Activated naive CD4-positive, alpha-beta T cell treated with anti-CD3 and anti-CD28 coated beads for 36 hours (primary cell): ENCODE measurements at regions not wholly inside any gene's neighbourhood (a gene's known extent, or its start where the extent isn't known, plus 50 kb on each side); places are given as distances from the start of the nearest gene placed in this dataset.

Source experiments
- CTCF ChIA-PET: fragments of 350-600 bp; sonication (Branson Sonifier 250); formaldehyde crosslinking; loops from one replicate; lab custom pipeline; 2021; ENCODE audit warnings: antibody characterized with exemption; lab: Charles Lee
- DNase-seq: peaks from one replicate; pipeline ENCODE4 v3.0.0-alpha.2; 2020
- H3K27ac Mint-ChIP-seq: one replicate; pipeline ENCODE4 v1.8.0; 2021; ENCODE audit warnings: mild to moderate bottlenecking, mixed read lengths
- H3K27me3 Mint-ChIP-seq: one replicate; pipeline ENCODE4 v1.8.0; 2021; ENCODE audit warnings: low read depth, mixed read lengths
- H3K36me3 Mint-ChIP-seq: one replicate; pipeline ENCODE4 v1.8.0; 2021; ENCODE audit warnings: low read depth, mixed read lengths
- H3K4me1 Mint-ChIP-seq: one replicate; pipeline ENCODE4 v1.8.0; 2021; ENCODE audit warnings: low read depth, mixed read lengths
- H3K4me3 Mint-ChIP-seq: one replicate; pipeline ENCODE4 v1.8.0; 2021; ENCODE audit warnings: mild to moderate bottlenecking, moderate library complexity, mixed read lengths
- H3K9me3 Mint-ChIP-seq: one replicate; pipeline ENCODE4 v1.8.0; 2021; ENCODE audit warnings: mixed read lengths
- intact Hi-C: fragments of 100-400 bp; cut with micrococcal nuclease; formaldehyde crosslinking; loops from one replicate; pipeline ENCODE4 v1.15.1; 2023

GRCh38 chr1:219539645-219540254 is 73.2 kb downstream of the ZC3H11B start:
- no peak for DNase-seq
- CTCF ChIA-PET: no interaction called here
- Mint-ChIP-seq H3K4me1 (no peaks in the 10 kb centered on the region), H3K36me3 (no peaks in the 10 kb centered on the region), H3K27ac (no peak overlapping the region), H3K9me3 (no peaks in the 10 kb centered on the region), H3K4me3 (no peak overlapping the region), H3K27me3 (no peaks in the 10 kb centered on the region)
- intact Hi-C loops: no loop called here

GRCh38 chr1:219538886-219539285 is 74.0 kb downstream of the ZC3H11B start:
- no peak for DNase-seq
- no peaks in the 10 kb centered on the region for H3K9me3 Mint-ChIP-seq
- CTCF ChIA-PET: no interaction called here
- no peaks in the 10 kb centered on the region for H3K4me1 Mint-ChIP-seq
- no peak overlapping the region for H3K4me3 Mint-ChIP-seq
- intact Hi-C loops: no loop called here
- no peaks in the 10 kb centered on the region for H3K36me3 Mint-ChIP-seq
- no peaks in the 10 kb centered on the region for H3K27me3 Mint-ChIP-seq
- H3K27ac Mint-ChIP-seq: no peak overlapping the region

GRCh38 chr1:219537223-219537631 is 75.7 kb downstream of the ZC3H11B start:
- Mint-ChIP-seq H3K4me1 (no peaks in the 10 kb centered on the region), H3K27ac (no peak overlapping the region), H3K36me3 (no peaks in the 10 kb centered on the region), H3K9me3 (no peaks in the 10 kb centered on the region), H3K4me3 (no peak overlapping the region), H3K27me3 (no peaks in the 10 kb centered on the region)
- CTCF ChIA-PET: interaction anchor here (1.7 kb wide), 1 partner anchor 9 kb away, joined by 4 read pairs; no protein-coding TSS in a partner anchor
- no peak for DNase-seq
- intact Hi-C loops: no loop called here

- no peak for DNase-seq
- intact Hi-C loops: no loop called here
- no peak overlapping the region for H3K4me3 Mint-ChIP-seq
- no peaks in the 10 kb centered on the region for H3K36me3 Mint-ChIP-seq
- H3K27ac Mint-ChIP-seq: no peak overlapping the region
- CTCF ChIA-PET: interaction anchor here (0.7 kb wide), 1 partner anchor 509 kb away, joined by 3 read pairs; no protein-coding TSS in a partner anchor
- H3K9me3 Mint-ChIP-seq: no peaks in the 10 kb centered on the region
- H3K4me1 Mint-ChIP-seq: no peaks in the 10 kb centered on the region
- no peaks in the 10 kb centered on the region for H3K27me3 Mint-ChIP-seq
Measured at GRCh38 chr1:219536038-219536437, 76.9 kb downstream of the ZC3H11B start.

GRCh38 chr1:219534991-219535390 is 77.9 kb downstream of the ZC3H11B start:
- no peaks in the 10 kb centered on the region for H3K4me1 Mint-ChIP-seq
- no peaks in the 10 kb centered on the region for H3K9me3 Mint-ChIP-seq
- H3K27ac Mint-ChIP-seq: no peak overlapping the region
- no peaks in the 10 kb centered on the region for H3K36me3 Mint-ChIP-seq
- intact Hi-C loops: no loop called here
- no peak overlapping the region for H3K4me3 Mint-ChIP-seq
- no peaks in the 10 kb centered on the region for H3K27me3 Mint-ChIP-seq
- CTCF ChIA-PET: no interaction called here
- DNase-seq: no peak

GRCh38 chr1:219533280-219533679 is 79.6 kb downstream of the ZC3H11B start:
- no peaks in the 10 kb centered on the region for H3K4me1 Mint-ChIP-seq
- no peak for DNase-seq
- H3K27me3 Mint-ChIP-seq: no peaks in the 10 kb centered on the region
- H3K27ac Mint-ChIP-seq: no peak overlapping the region
- CTCF ChIA-PET: interaction anchor here (0.7 kb wide), 1 partner anchor 172 kb away, joined by 3 read pairs; no protein-coding TSS in a partner anchor
- no peaks in the 10 kb centered on the region for H3K9me3 Mint-ChIP-seq
- H3K4me3 Mint-ChIP-seq: no peak overlapping the region
- H3K36me3 Mint-ChIP-seq: no peaks in the 10 kb centered on the region
- intact Hi-C loops: no loop called here

- Mint-ChIP-seq H3K27ac (no peak overlapping the region), H3K27me3 (no peaks in the 10 kb centered on the region), H3K9me3 (no peaks in the 10 kb centered on the region), H3K4me1 (no peaks in the 10 kb centered on the region), H3K36me3 (no peaks in the 10 kb centered on the region), H3K4me3 (no peak overlapping the region)
- intact Hi-C loops: no loop called here
- CTCF ChIA-PET: interaction anchor here (1.5 kb wide), 1 partner anchor 8 kb away, joined by 4 read pairs; no protein-coding TSS in a partner anchor
- DNase-seq: no peak
Measured at GRCh38 chr1:219529116-219529515, 83.8 kb downstream of the ZC3H11B start.

GRCh38 chr1:219528633-219529032 is 84.3 kb downstream of the ZC3H11B start:
- Mint-ChIP-seq H3K36me3 (no peaks in the 10 kb centered on the region), H3K27ac (no peak overlapping the region), H3K9me3 (no peaks in the 10 kb centered on the region), H3K4me3 (no peak overlapping the region), H3K27me3 (no peaks in the 10 kb centered on the region), H3K4me1 (no peaks in the 10 kb centered on the region)
- DNase-seq: no peak
- CTCF ChIA-PET: interaction anchor here (1.5 kb wide), 1 partner anchor 9 kb away, joined by 4 read pairs; no protein-coding TSS in a partner anchor
- intact Hi-C loops: no loop called here

GRCh38 chr1:219527994-219528393 is 84.9 kb downstream of the ZC3H11B start:
- Mint-ChIP-seq H3K4me1 (no peaks in the 10 kb centered on the region), H3K27ac (no peak overlapping the region), H3K36me3 (no peaks in the 10 kb centered on the region), H3K4me3 (no peak overlapping the region), H3K9me3 (no peaks in the 10 kb centered on the region), H3K27me3 (no peaks in the 10 kb centered on the region)
- DNase-seq: no peak
- CTCF ChIA-PET: interaction anchor here (1.5 kb wide), 1 partner anchor 10 kb away, joined by 4 read pairs; no protein-coding TSS in a partner anchor
- intact Hi-C loops: no loop called here

GRCh38 chr1:219526074-219526473 is 86.8 kb downstream of the ZC3H11B start:
- no peak overlapping the region for H3K27ac Mint-ChIP-seq
- H3K36me3 Mint-ChIP-seq: no peaks in the 10 kb centered on the region
- CTCF ChIA-PET: no interaction called here
- no peak overlapping the region for H3K4me3 Mint-ChIP-seq
- no peaks in the 10 kb centered on the region for H3K9me3 Mint-ChIP-seq
- H3K4me1 Mint-ChIP-seq: no peaks in the 10 kb centered on the region
- intact Hi-C loops: no loop called here
- no peaks in the 10 kb centered on the region for H3K27me3 Mint-ChIP-seq
- no peak for DNase-seq

- H3K4me3 Mint-ChIP-seq: no peak overlapping the region
- no peaks in the 10 kb centered on the region for H3K4me1 Mint-ChIP-seq
- intact Hi-C loops: no loop called here
- CTCF ChIA-PET: no interaction called here
- no peak for DNase-seq
- no peaks in the 10 kb centered on the region for H3K27me3 Mint-ChIP-seq
- no peaks in the 10 kb centered on the region for H3K36me3 Mint-ChIP-seq
- no peaks in the 10 kb centered on the region for H3K9me3 Mint-ChIP-seq
- H3K27ac Mint-ChIP-seq: no peak overlapping the region
Measured at GRCh38 chr1:219523411-219523810, 89.5 kb downstream of the ZC3H11B start.

- no peak for DNase-seq
- no peak overlapping the region for H3K4me3 Mint-ChIP-seq
- no peaks in the 10 kb centered on the region for H3K9me3 Mint-ChIP-seq
- CTCF ChIA-PET: interaction anchor here (0.7 kb wide), 1 partner anchor 15 kb away, joined by 3 read pairs; no protein-coding TSS in a partner anchor
- intact Hi-C loops: no loop called here
- H3K27ac Mint-ChIP-seq: no peak overlapping the region
- H3K36me3 Mint-ChIP-seq: no peaks in the 10 kb centered on the region
- no peaks in the 10 kb centered on the region for H3K4me1 Mint-ChIP-seq
- no peaks in the 10 kb centered on the region for H3K27me3 Mint-ChIP-seq
Measured at GRCh38 chr1:219521325-219521724, 91.6 kb downstream of the ZC3H11B start.

- no peak for DNase-seq
- no peaks in the 10 kb centered on the region for H3K36me3 Mint-ChIP-seq
- no peaks in the 10 kb centered on the region for H3K4me1 Mint-ChIP-seq
- intact Hi-C loops: no loop called here
- H3K9me3 Mint-ChIP-seq: no peaks in the 10 kb centered on the region
- H3K4me3 Mint-ChIP-seq: no peak overlapping the region
- H3K27me3 Mint-ChIP-seq: no peaks in the 10 kb centered on the region
- no peak overlapping the region for H3K27ac Mint-ChIP-seq
- CTCF ChIA-PET: no interaction called here
Measured at GRCh38 chr1:219520241-219520640, 92.7 kb downstream of the ZC3H11B start.
